OCI-LY7 (cell line): ENCODE measurements at regions not wholly inside any gene's neighbourhood (a gene's known extent, or its start where the extent isn't known, plus 50 kb on each side); places are given as distances from the start of the nearest gene placed in this dataset.

Experiments
- BruUV-seq: library from RNA; stranded (reverse); fragments of 400-500 nt; replicated peaks from 2 replicates; lab custom pipeline; 2021; lab: Mats Ljungman, UMichigan
- CTCF ChIA-PET: fragments of 300-600 bp; sonication (Branson Sonifier 250); formaldehyde crosslinking; loops from one replicate; lab custom pipeline; 2022; ENCODE audit warnings: antibody characterized with exemption; ENCODE audit not compliant: unreplicated experiment; lab: Charles Lee
- POLR2A ChIA-PET: fragments of 300-600 bp; sonication (Branson Sonifier 250); formaldehyde crosslinking; loops from one replicate; lab custom pipeline; 2022; ENCODE audit warnings: antibody characterized with exemption; lab: Charles Lee
- DNase-seq: peaks from one replicate; pipeline ENCODE4 v3.0.0-alpha.2; 2015; ENCODE audit warnings: low spot score
- H2AFZ ChIP-seq: fragments of 200-600 bp; sonication (generic), shearing (Covaris generic); 2 replicates; pipeline ENCODE4 v1.6.1; 2014; ENCODE audit warnings: mild to moderate bottlenecking, antibody characterized with exemption, low read length, moderate library complexity
- H3K27ac ChIP-seq: fragments of 200-600 bp; sonication (generic); 2 replicates; pipeline ENCODE4 v1.5.1; 2014; ENCODE audit warnings: mixed run types, low read depth, mild to moderate bottlenecking, moderate library complexity, low read length, inconsistent platforms; ENCODE audit not compliant: poor library complexity, severe bottlenecking
- H3K36me3 ChIP-seq: fragments of 200-600 bp; sonication (generic); 2 replicates; pipeline ENCODE4 v1.6.1; 2014; ENCODE audit warnings: mild to moderate bottlenecking, antibody characterized with exemption, low read length, moderate library complexity, mixed read lengths; ENCODE audit not compliant: insufficient read depth
- H3K4me1 ChIP-seq: fragments of 200-600 bp; sonication (generic); 2 replicates; pipeline ENCODE4 v1.5.1; 2014; ENCODE audit warnings: mild to moderate bottlenecking, low read length; ENCODE audit not compliant: insufficient read depth, poor library complexity, severe bottlenecking
- H3K4me2 ChIP-seq: fragments of 200-600 bp; sonication (generic); 2 replicates; pipeline ENCODE4 v1.6.1; 2014; ENCODE audit warnings: mild to moderate bottlenecking, low read length
- H3K4me3 ChIP-seq: fragments of 200-600 bp; sonication (generic); 2 replicates; pipeline ENCODE4 v1.5.1; 2014; ENCODE audit warnings: mild to moderate bottlenecking, low read depth, low read length; ENCODE audit not compliant: poor library complexity, severe bottlenecking
- H3K79me2 ChIP-seq: fragments of 200-600 bp; sonication (generic); 2 replicates; pipeline ENCODE4 v1.6.1; 2016; ENCODE audit warnings: low read depth, mild to moderate bottlenecking, low read length, moderate library complexity, mixed read lengths; ENCODE audit not compliant: insufficient read depth
- H3K9me2 ChIP-seq: fragments of 200-600 bp; sonication (generic); 2 replicates; pipeline ENCODE4 v1.6.1; 2016; ENCODE audit warnings: mild to moderate bottlenecking, low read length, mixed read lengths; ENCODE audit not compliant: insufficient read depth
- H3K9me3 ChIP-seq: fragments of 200-600 bp; sonication (generic); 2 replicates; pipeline ENCODE4 v1.6.1; 2014; ENCODE audit warnings: mild to moderate bottlenecking, mixed run types, low read length, mixed read lengths
- H4K20me1 ChIP-seq: fragments of 200-600 bp; sonication (generic); 2 replicates; pipeline ENCODE4 v1.6.1; 2014; ENCODE audit warnings: mild to moderate bottlenecking, antibody characterized with exemption, low read length, moderate library complexity, mixed read lengths; ENCODE audit not compliant: insufficient read depth
- EZH2phosphoT487 ChIP-seq: fragments of 200-600 bp; sonication (generic); IDR thresholded peaks from 2 replicates; pipeline ENCODE4 v1.6.1; 2018; ENCODE audit warnings: low read depth, borderline replicate concordance, mild to moderate bottlenecking, mixed run types, antibody characterized with exemption, low read length, moderate library complexity, mixed read lengths
- intact Hi-C: fragments of 100-400 bp; cut with micrococcal nuclease; formaldehyde crosslinking; loops from one replicate; pipeline ENCODE4 v1.10.0; 2022; ENCODE audit not compliant: unreplicated experiment
- TF ChIP-seq, protein P1 (sequence below): fragments of 200-600 bp; sonication (generic); conservative IDR thresholded peaks from 2 replicates; pipeline ENCODE4 v1.5.1; 2014; ENCODE audit warnings: mild to moderate bottlenecking, antibody characterized with exemption, low read length, moderate library complexity, mixed read lengths

DNA sequence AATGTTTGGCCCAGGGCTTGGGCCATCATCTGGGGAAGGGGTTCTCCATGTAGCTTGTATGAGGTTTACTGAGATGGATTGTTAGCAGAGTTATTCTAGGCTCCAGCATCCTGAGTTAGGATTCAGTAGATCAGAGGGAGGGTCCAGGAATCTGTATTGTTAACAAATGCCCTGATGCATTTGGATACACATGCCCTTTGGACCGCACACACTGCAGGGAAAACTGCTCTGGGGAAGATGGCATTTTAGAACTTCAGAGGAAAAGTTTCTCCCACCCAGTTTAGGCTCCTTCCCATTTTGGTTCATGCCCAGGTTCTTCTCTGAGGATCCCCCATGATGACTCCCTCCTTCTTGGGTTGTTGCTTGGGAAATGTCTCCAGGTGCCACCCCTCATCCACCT lies 193.3 kb downstream of the KTN1 start:
- Histone ChIP-seq H4K20me1 (no peaks in the 10 kb centered on the region), H3K79me2 (no peaks in the 10 kb centered on the region), H3K4me1 (no peaks in the 10 kb centered on the region), H3K4me3 (no peak overlapping the region), H3K4me2 (no peak overlapping the region), H3K9me2 (no peaks in the 10 kb centered on the region), H3K9me3 (no peaks in the 10 kb centered on the region), H3K36me3 (no peaks in the 10 kb centered on the region), H3K27ac (no peak overlapping the region), H2AFZ (no peak overlapping the region)
- ChIA-PET POLR2A (no interaction called here), CTCF (no interaction called here)
- TF ChIP-seq EZH2phosphoT487 = no peak
- TF ChIP-seq, protein P1, sequence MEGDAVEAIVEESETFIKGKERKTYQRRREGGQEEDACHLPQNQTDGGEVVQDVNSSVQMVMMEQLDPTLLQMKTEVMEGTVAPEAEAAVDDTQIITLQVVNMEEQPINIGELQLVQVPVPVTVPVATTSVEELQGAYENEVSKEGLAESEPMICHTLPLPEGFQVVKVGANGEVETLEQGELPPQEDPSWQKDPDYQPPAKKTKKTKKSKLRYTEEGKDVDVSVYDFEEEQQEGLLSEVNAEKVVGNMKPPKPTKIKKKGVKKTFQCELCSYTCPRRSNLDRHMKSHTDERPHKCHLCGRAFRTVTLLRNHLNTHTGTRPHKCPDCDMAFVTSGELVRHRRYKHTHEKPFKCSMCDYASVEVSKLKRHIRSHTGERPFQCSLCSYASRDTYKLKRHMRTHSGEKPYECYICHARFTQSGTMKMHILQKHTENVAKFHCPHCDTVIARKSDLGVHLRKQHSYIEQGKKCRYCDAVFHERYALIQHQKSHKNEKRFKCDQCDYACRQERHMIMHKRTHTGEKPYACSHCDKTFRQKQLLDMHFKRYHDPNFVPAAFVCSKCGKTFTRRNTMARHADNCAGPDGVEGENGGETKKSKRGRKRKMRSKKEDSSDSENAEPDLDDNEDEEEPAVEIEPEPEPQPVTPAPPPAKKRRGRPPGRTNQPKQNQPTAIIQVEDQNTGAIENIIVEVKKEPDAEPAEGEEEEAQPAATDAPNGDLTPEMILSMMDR = no peak
- BruUV-seq = no TSS peak
- intact Hi-C loops = no loop called here
- no peak for DNase-seq

DNA sequence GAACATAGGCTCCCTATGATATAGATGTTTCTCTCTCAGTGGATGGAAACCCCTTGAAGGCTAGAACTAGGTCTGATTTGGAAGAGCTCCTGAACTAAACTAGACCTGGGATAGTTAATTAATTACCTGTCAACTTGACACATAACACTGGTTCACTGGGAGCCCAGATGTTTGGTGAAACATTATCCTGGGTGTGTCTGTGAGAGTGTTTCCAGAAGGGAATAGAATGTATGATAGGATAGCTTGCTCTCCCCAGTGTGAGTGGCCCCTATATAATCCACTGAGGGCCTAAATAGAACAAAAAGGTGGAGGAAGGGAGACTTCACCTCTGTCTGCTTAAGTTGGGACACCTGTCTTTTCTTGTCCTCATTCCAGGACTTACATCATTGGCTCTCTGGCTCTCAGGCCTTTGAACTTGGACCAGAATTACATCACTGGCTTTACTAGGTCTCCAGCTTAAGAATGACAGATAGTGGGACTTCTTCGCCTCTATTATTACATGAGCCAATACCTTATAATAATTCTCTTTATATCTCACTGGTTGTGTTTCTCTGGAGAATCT lies 194.1 kb downstream of the KTN1 start:
- H3K9me3 ChIP-seq = no peaks in the 10 kb centered on the region
- intact Hi-C loops = no loop called here
- no TSS peak for BruUV-seq
- H3K36me3 ChIP-seq = no peaks in the 10 kb centered on the region
- H4K20me1 ChIP-seq = no peaks in the 10 kb centered on the region
- no peak overlapping the region for H3K4me3 ChIP-seq
- ChIA-PET POLR2A (no interaction called here), CTCF (no interaction called here)
- H2AFZ ChIP-seq = no peak overlapping the region
- TF ChIP-seq, protein P1 = no peak
- H3K79me2 ChIP-seq = no peaks in the 10 kb centered on the region
- H3K9me2 ChIP-seq = no peaks in the 10 kb centered on the region
- H3K27ac ChIP-seq = no peak overlapping the region
- no peaks in the 10 kb centered on the region for H3K4me1 ChIP-seq
- no peak for DNase-seq
- H3K4me2 ChIP-seq = no peak overlapping the region

DNA sequence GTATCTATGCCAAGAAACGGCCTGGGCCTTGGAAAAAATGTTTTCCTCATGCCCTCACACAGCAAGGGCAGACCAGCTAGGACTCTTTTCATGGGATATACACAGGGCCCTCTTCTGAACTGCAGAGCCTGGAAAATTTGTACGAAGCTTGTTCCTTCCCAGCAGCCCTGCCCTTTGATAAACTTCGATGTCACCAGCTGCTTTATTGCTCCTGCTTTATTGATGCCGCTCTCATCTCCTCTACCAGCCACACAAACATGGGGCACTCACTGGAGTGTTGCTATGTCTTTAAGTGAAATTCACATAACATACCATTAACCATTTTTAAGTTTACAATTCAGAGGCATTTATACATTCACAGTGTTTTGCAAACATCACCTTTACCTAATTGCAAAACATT lies 197.9 kb downstream of the KTN1 start:
- Histone ChIP-seq H4K20me1 (no peaks in the 10 kb centered on the region), H3K27ac (no peak overlapping the region), H3K36me3 (no peaks in the 10 kb centered on the region), H3K9me2 (no peaks in the 10 kb centered on the region), H3K4me1 (no peaks in the 10 kb centered on the region), H3K79me2 (no peaks in the 10 kb centered on the region), H3K4me3 (no peak overlapping the region), H2AFZ (no peak overlapping the region), H3K9me3 (no peaks in the 10 kb centered on the region), H3K4me2 (no peak overlapping the region)
- intact Hi-C loops = no loop called here
- BruUV-seq = no TSS peak
- TF ChIP-seq EZH2phosphoT487 = no peak
- TF ChIP-seq, protein P1 = no peak
- no peak for DNase-seq
- CTCF ChIA-PET = no interaction called here
- POLR2A ChIA-PET = interaction anchor here (0.6 to 0.9 kb wide), 2 partner anchors 8 to 9 kb away, joined by 3 read pairs; no protein-coding TSS in a partner anchor
